Stimulated activated CD4-positive, alpha-beta T cell treated with anti-CD3 and anti-CD28 coated beads, TNF-alpha, amount 100 ng/mL, for 1 hour (primary cell): ENCODE measurements at regions not wholly inside any gene's neighbourhood (a gene's known extent, or its start where the extent isn't known, plus 50 kb on each side); places are given as distances from the start of the nearest gene placed in this dataset.
"Not testable (repeated sequence)": the region's sequence is repeated elsewhere in the genome, so short reads cannot be mapped to it uniquely, and the experiment has no call there.

Experiments used
- DNase-seq, 3 donors: peaks; one replicate each; pipeline ENCODE4 v3.0.0-alpha.2; 2020; ENCODE audit warnings: low read depth in 3 of 3, low spot score in 1 of 3

GRCh38 chrX:50967736-50968135, 57.2 kb downstream of the BMP15 start:
- DNase-seq: no peak

GRCh38 chrX:50968871-50969635, 58.5 kb downstream of the BMP15 start:
- not testable (repeated sequence) for DNase-seq

- DNase-seq: no peak
Measured at GRCh38 chrX:50971395-50971794, 60.9 kb downstream of the BMP15 start.

- DNase-seq: no peak
Measured at GRCh38 chrX:50973199-50973598, 62.7 kb downstream of the BMP15 start.

- DNase-seq: no peak
Measured at GRCh38 chrX:50978920-50979682, 68.6 kb downstream of the BMP15 start.

GRCh38 chrX:50980251-50980650, 69.7 kb downstream of the BMP15 start:
- no peak for DNase-seq

- no peak for DNase-seq
Measured at GRCh38 chrX:50988649-50989048, 78.1 kb downstream of the BMP15 start.

- no peak for DNase-seq
Measured at GRCh38 chrX:50996930-50997329, 86.4 kb downstream of the BMP15 start.

- not testable (repeated sequence) for DNase-seq
Measured at GRCh38 chrX:51000384-51000783, 89.8 kb downstream of the BMP15 start.

- not testable (repeated sequence) for DNase-seq
Measured at GRCh38 chrX:51001733-51002632, 91.4 kb downstream of the BMP15 start.

- DNase-seq: no peak
Measured at GRCh38 chrX:51006064-51006463, 95.5 kb downstream of the BMP15 start.

- DNase-seq: no peak
Measured at GRCh38 chrX:51024106-51024696, 113.7 kb downstream of the BMP15 start.

GRCh38 chrX:51026862-51027261, 116.3 kb downstream of the BMP15 start:
- DNase-seq: no peak

- DNase-seq: no peak
Measured at GRCh38 chrX:51035746-51036145, 125.2 kb downstream of the BMP15 start.

GRCh38 chrX:51047950-51048349, 137.4 kb downstream of the BMP15 start:
- DNase-seq: no peak

GRCh38 chrX:51053741-51054140, 143.2 kb downstream of the BMP15 start:
- no peak for DNase-seq

GRCh38 chrX:51098046-51098445, 187.5 kb downstream of the BMP15 start:
- no peak for DNase-seq

- not testable (repeated sequence) for DNase-seq
Measured at GRCh38 chrX:51119058-51119926, 208.8 kb downstream of the BMP15 start.

GRCh38 chrX:51125743-51126142, 206.9 kb upstream of the NUDT10 start:
- not testable (repeated sequence) for DNase-seq

- peak in 1 of 3 donors; percentile 3 for DNase-seq
Measured at GRCh38 chrX:51144828-51145442, 187.7 kb upstream of the NUDT10 start.
